ENCODE measurements at regions not wholly inside any gene's neighbourhood (a gene's known extent, or its start where the extent isn't known, plus 50 kb on each side); places are given as distances from the start of the nearest gene placed in this dataset.

DNA sequence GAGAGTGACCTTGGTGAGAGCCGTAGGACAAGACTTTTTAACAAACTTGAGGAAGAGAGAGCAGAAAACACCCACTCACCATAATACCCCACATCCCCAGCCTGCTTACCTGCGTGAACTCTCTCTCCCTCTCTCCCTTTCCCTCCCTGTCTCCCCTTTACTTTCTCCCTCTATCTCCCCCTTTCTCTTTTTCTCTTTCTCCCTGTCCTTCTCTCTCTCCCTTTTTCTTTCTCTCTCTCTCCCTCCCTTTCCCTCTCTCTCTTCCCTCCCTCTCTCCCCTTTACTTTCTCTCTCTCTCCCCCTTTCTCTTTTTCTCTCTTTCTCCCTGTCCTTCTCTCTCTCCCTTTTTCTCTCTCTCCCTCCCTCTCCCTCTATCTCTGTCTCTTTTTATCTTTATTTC, 464.0 kb upstream of the AUTS2 start:
- no peak overlapping the region for H3K27ac ChIP-seq
- H3K27me3 ChIP-seq (replicated peaks; ENCODE audit: insufficient read depth) = peaks cover 5% of the 10 kb centered on the region
- peaks cover 9% of the 10 kb centered on the region for H3K9me3 ChIP-seq
- TF ChIP-seq, protein P1, sequence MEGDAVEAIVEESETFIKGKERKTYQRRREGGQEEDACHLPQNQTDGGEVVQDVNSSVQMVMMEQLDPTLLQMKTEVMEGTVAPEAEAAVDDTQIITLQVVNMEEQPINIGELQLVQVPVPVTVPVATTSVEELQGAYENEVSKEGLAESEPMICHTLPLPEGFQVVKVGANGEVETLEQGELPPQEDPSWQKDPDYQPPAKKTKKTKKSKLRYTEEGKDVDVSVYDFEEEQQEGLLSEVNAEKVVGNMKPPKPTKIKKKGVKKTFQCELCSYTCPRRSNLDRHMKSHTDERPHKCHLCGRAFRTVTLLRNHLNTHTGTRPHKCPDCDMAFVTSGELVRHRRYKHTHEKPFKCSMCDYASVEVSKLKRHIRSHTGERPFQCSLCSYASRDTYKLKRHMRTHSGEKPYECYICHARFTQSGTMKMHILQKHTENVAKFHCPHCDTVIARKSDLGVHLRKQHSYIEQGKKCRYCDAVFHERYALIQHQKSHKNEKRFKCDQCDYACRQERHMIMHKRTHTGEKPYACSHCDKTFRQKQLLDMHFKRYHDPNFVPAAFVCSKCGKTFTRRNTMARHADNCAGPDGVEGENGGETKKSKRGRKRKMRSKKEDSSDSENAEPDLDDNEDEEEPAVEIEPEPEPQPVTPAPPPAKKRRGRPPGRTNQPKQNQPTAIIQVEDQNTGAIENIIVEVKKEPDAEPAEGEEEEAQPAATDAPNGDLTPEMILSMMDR (IDR thresholded peaks at IDR 0.05) = no peak
- ATAC-seq (ENCODE audit: insufficient number of reproducible peaks, low FRiP score, low read depth) = no peak
- no peaks in the 10 kb centered on the region for H3K4me1 ChIP-seq (ENCODE audit: control insufficient read depth in 1 of 2, low read depth in 2 of 2)
- H3K4me3 ChIP-seq = no peak overlapping the region
- DNase-seq (ENCODE audit: low spot score) = no peak
- H3K36me3 ChIP-seq = no peaks in the 10 kb centered on the region

DNA sequence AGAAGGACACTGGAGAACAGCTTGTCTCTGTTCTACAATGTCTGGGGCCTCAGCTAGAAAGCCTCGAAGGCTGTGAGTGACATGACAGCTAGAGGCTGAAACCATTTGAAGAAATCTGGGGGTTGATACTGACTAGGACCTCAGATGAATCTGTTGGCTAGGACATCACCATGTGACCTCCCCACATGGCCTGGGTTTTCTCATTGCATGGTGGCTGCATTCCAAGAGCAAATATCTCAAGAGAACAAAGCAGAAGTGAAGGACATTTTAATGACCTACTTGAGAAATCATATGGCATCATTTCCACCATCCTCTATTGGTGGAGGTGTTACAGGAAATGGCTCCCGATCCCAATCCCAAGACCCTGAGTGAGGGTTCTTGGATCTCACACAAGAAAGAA, 450.6 kb upstream of the AUTS2 start:
- TF ChIP-seq, protein P1 (IDR thresholded peaks at IDR 0.05) = no peak
- H3K4me3 ChIP-seq = no peak overlapping the region
- no peak overlapping the region for H3K27ac ChIP-seq
- H3K27me3 ChIP-seq (replicated peaks; ENCODE audit: insufficient read depth) = no peaks in the 10 kb centered on the region
- no peaks in the 10 kb centered on the region for H3K36me3 ChIP-seq
- DNase-seq (ENCODE audit: low spot score) = no peak
- H3K9me3 ChIP-seq = no peaks in the 10 kb centered on the region
- ATAC-seq (ENCODE audit: insufficient number of reproducible peaks, low FRiP score, low read depth) = no peak
- H3K4me1 ChIP-seq (ENCODE audit: control insufficient read depth in 1 of 2, low read depth in 2 of 2) = no peaks in the 10 kb centered on the region

DNA sequence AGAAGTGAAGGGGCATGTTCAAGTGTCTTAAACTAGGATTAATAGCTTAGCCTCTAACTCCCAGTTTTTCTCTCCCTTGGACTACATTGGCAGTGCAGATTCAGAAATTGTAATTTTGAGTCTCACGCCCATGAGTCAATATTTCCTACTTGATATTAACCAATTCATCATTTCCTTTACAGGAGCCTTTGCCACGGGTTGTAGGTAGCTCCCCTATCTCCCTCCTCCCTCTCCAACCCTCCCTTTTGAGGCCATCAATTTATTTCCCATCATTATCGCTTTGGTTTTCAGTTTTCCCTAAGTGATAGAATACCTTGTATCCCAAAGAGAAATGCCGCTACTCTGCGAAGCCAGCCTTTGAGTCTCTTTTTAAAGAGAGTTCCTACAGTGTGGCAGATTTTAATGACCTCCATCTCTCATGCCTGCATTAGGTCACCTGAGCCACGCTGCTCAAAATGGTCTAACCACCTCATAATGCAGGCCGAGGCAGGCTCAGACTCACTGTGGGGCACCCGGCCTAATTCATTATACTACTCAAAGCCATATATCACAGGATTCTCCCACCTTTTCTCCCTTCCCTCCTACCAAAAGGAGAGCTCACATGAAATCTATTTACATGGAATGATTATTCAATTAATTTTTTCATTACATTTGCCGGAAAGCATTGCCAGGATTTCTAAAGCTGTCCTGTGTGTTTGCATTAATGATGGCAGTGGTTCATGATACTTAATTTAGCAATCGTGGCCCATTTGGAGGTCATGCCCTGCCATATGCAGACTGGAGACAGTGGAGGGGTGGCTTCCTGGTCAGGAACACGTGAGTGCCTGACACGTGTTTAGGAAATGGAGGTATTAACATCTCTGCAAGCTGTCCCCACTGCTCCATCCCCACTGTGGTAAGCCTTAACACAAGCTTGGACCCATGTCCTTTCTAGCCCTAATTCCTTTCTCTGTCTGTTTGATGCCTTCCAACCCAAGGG, 448.2 kb upstream of the AUTS2 start:
- ATAC-seq (ENCODE audit: insufficient number of reproducible peaks, low FRiP score, low read depth) = no peak
- no peaks in the 10 kb centered on the region for H3K36me3 ChIP-seq

DNA sequence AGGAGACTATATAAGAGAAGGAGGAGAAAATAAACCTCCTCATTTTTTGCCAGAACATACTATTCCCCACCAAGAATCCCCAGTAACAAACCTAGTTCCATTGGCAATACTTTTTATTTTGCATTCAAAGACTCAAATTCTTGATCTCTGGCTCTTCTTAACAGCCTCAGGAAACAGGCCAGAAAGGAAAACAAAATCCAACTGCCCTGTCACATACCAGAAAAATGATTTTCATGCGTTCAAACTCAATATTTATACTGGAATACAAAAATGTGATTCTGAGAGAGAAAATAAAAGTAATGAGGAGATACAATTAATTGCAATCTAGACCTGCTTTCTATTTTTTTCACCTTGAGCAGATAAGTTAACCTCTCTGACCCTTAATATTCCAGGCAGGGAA, 435.9 kb upstream of the AUTS2 start:
- no peak for DNase-seq (ENCODE audit: low spot score)
- TF ChIP-seq, protein P1 (IDR thresholded peaks at IDR 0.05) = no peak
- Histone ChIP-seq H3K9me3 (no peaks in the 10 kb centered on the region), H3K36me3 (no peaks in the 10 kb centered on the region), H3K27ac (no peak overlapping the region), H3K4me3 (no peak overlapping the region), H3K4me1 (ENCODE audit: control insufficient read depth in 1 of 2, low read depth in 2 of 2) (peaks cover 0 to 24% of the 10 kb centered on the region in 2 donors), H3K27me3 (replicated peaks; ENCODE audit: insufficient read depth) (no peaks in the 10 kb centered on the region)
- no peak for ATAC-seq (ENCODE audit: insufficient number of reproducible peaks, low FRiP score, low read depth)

More for the DNA sequence above, 448.2 kb upstream of the AUTS2 start:
- TF ChIP-seq, protein P1 (IDR thresholded peaks at IDR 0.05) = no peak
- Histone ChIP-seq H3K27me3 (replicated peaks; ENCODE audit: insufficient read depth) (no peaks in the 10 kb centered on the region), H3K4me3 (no peak overlapping the region), H3K9me3 (no peaks in the 10 kb centered on the region), H3K4me1 (ENCODE audit: control insufficient read depth in 1 of 2, low read depth in 2 of 2) (no peaks in the 10 kb centered on the region), H3K27ac (no peak overlapping the region)
- no peak for DNase-seq (ENCODE audit: low spot score)

DNA sequence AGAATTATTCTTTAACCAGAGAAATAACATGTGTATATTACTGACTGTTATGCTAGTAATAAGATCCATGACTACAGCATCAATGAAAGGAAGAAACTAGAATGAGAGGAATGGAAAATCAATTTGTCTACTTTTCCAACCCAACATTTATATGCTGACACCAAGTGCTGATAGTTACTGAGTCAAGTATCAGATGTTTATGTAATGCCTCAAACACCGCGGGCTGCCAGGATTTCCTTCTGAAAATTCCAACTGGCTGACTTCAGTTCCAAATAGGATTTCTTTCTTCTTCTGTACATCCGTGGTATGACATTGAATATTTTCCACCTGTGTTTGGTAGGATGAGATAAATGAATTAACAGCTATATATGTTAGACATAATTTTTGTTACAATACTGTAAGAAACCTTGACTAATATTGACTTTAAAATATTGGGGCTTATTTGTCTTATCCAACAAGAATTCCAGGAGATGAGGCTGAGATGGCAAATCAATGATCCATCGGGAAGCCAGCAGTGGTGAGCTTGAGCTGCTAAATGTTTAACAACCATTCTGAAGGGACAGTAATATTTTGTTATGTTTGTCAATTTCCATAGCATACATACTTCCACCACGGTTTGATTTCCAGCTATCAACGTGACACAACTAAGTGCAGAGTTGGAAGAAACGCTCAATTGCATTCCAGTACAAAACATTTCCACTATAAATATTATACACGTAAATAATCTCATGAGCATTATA, 435.2 kb upstream of the AUTS2 start:
- Histone ChIP-seq H3K27ac (no peak overlapping the region), H3K36me3 (no peaks in the 10 kb centered on the region), H3K9me3 (no peaks in the 10 kb centered on the region), H3K4me3 (no peak overlapping the region), H3K27me3 (replicated peaks; ENCODE audit: insufficient read depth) (no peaks in the 10 kb centered on the region), H3K4me1 (ENCODE audit: control insufficient read depth in 1 of 2, low read depth in 2 of 2) (peaks cover 0 to 24% of the 10 kb centered on the region in 2 donors)
- DNase-seq (ENCODE audit: low spot score) = no peak
- no peak for ATAC-seq (ENCODE audit: insufficient number of reproducible peaks, low FRiP score, low read depth)
- TF ChIP-seq, protein P1 (IDR thresholded peaks at IDR 0.05) = no peak
